ENCODE measurements at regions not wholly inside any gene's neighbourhood (a gene's known extent, or its start where the extent isn't known, plus 50 kb on each side); places are given as distances from the start of the nearest gene placed in this dataset.

DNA sequence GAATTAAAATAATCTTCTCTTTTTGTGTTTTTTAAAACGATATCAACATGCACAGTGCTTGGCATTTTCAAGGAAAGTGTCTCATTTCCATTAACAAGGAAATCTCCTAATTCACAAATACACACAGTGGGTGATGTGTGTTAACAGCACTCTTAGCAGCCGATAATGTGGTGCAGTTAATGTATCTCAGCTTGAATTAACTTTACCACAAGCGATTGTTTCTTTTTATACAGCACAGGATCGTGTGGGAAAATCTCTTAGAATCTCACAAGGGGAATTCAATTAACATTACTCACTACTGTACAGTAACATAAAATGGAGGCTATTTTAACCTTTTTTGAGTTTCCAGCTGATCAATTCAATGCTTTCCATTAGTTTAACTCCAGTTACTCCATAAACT is 1841.9 kb downstream of the STIM2 start:
- no peaks in the 10 kb centered on the region for H3K36me3 ChIP-seq
- 71% methylated on average over 4 of the region's 4 CpGs for WGBS
- H3K4me1 ChIP-seq: no peaks in the 10 kb centered on the region
- no peak for DNase-seq (ENCODE audit: extremely low spot score)
- TF ChIP-seq POLR2A (IDR thresholded peaks at IDR 0.05; ENCODE audit: low read depth) (no peak), POLR2AphosphoS5 (IDR thresholded peaks at IDR 0.05) (no peak), EP300 (IDR thresholded peaks at IDR 0.05) (no peak)
- TF ChIP-seq, protein P1, sequence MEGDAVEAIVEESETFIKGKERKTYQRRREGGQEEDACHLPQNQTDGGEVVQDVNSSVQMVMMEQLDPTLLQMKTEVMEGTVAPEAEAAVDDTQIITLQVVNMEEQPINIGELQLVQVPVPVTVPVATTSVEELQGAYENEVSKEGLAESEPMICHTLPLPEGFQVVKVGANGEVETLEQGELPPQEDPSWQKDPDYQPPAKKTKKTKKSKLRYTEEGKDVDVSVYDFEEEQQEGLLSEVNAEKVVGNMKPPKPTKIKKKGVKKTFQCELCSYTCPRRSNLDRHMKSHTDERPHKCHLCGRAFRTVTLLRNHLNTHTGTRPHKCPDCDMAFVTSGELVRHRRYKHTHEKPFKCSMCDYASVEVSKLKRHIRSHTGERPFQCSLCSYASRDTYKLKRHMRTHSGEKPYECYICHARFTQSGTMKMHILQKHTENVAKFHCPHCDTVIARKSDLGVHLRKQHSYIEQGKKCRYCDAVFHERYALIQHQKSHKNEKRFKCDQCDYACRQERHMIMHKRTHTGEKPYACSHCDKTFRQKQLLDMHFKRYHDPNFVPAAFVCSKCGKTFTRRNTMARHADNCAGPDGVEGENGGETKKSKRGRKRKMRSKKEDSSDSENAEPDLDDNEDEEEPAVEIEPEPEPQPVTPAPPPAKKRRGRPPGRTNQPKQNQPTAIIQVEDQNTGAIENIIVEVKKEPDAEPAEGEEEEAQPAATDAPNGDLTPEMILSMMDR (IDR thresholded peaks at IDR 0.05): no peak
- H3K27ac ChIP-seq (replicated peaks in 1 of 4): no peak overlapping the region
- intact Hi-C loops (cut with DNase I): no loop called here
- H3K27me3 ChIP-seq: no peaks in the 10 kb centered on the region
- no peak overlapping the region for H3K4me3 ChIP-seq
- H3K9me3 ChIP-seq: peaks cover 0 to 3% (median 2%) of the 10 kb centered on the region in 4 donors

DNA sequence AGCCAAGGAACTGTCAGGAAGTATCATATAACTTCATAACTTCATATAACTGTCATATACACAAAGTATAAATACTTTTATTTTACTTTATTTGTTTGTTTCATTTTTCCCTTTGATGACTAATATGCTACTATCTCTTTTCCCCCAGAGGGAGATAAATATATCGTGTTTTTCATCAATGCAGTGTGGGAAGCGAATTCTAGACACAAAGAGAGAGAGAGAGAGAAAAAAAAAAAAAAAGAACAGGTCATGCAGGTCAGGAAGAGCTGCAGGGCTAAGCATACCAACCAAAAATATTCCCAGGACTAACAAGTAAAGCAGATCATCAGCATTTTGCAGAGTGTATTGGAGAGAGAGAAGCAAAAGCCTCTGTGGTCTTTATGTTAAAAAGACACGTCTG is 1849.2 kb downstream of the STIM2 start:
- Histone ChIP-seq H3K27me3 (no peaks in the 10 kb centered on the region), H3K4me1 (no peaks in the 10 kb centered on the region), H3K27ac (replicated peaks in 1 of 4) (no peak overlapping the region), H3K9me3 (peaks cover 0 to 6% (median 3%) of the 10 kb centered on the region in 4 donors), H3K36me3 (no peaks in the 10 kb centered on the region), H3K4me3 (no peak overlapping the region)
- 67% methylated on average over 3 of the region's 3 CpGs for WGBS
- TF ChIP-seq, protein P1 (IDR thresholded peaks at IDR 0.05): no peak
- TF ChIP-seq EP300 (IDR thresholded peaks at IDR 0.05) (no peak), POLR2A (IDR thresholded peaks at IDR 0.05; ENCODE audit: low read depth) (no peak)
- intact Hi-C loops (cut with DNase I): no loop called here
- no peak for DNase-seq (ENCODE audit: extremely low spot score)

DNA sequence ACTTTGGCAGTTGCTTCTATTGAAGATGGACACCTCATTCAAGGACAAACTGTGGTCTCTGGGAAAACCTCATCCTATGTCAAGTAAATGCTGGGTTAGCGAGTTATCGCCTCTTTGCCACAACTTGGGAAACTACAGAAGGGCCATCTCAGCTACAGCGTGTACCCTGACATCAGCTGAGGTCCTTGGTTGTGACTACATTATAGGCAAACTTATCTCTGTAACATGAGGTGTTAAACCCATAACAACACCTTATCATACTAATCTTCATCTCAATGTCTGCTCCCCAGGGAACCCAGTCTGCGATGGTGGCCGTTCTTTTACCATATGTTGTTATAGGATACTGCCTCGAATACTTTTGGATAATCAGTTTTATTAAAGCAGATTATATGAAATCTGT is 1862.7 kb downstream of the STIM2 start:
- Histone ChIP-seq H3K36me3 (no peaks in the 10 kb centered on the region), H3K4me1 (peaks cover 0 to 8% (median 0%) of the 10 kb centered on the region in 4 donors), H3K27ac (replicated peaks in 1 of 4) (no peak overlapping the region), H3K9me3 (no peaks in the 10 kb centered on the region), H3K27me3 (no peaks in the 10 kb centered on the region), H3K4me3 (no peak overlapping the region)
- TF ChIP-seq, protein P1 (IDR thresholded peaks at IDR 0.05): no peak
- TF ChIP-seq POLR2A (IDR thresholded peaks at IDR 0.05; ENCODE audit: low read depth) (no peak), EP300 (IDR thresholded peaks at IDR 0.05) (no peak), POLR2AphosphoS5 (IDR thresholded peaks at IDR 0.05) (no peak)
- intact Hi-C loops (cut with DNase I): no loop called here
- WGBS: 71% methylated on average over 6 of the region's 6 CpGs
- no peak for DNase-seq (ENCODE audit: extremely low spot score)

DNA sequence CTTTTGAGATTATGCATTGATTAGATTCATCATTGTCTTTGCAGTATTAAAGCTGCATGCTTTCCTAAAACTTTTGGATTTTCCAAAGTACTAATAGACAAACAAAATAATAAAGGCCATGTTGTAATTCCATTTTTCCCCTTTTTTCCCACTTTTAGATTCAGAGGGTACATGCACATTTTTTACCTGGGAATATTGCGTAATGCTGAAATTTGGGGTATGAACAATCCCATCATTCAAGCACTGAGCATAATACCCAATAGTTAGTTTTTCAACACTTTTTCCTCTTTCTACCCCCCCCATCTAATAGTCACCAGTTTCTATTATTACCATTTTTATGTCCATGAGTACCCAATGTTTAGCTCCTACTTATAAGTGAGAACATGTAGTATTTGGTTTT is 1863.6 kb downstream of the STIM2 start:
- DNase-seq (ENCODE audit: extremely low spot score): no peak
- Histone ChIP-seq H3K9me3 (no peaks in the 10 kb centered on the region), H3K36me3 (no peaks in the 10 kb centered on the region), H3K4me3 (no peak overlapping the region), H3K4me1 (peaks cover 0 to 8% (median 0%) of the 10 kb centered on the region in 4 donors), H3K27me3 (no peaks in the 10 kb centered on the region), H3K27ac (replicated peaks in 1 of 4) (no peak overlapping the region)
- intact Hi-C loops (cut with DNase I): no loop called here
- WGBS: 97% methylated on average over 1 of the region's 1 CpG
- TF ChIP-seq POLR2A (IDR thresholded peaks at IDR 0.05; ENCODE audit: low read depth): no peak
- TF ChIP-seq, protein P1 (IDR thresholded peaks at IDR 0.05): no peak
- no peak for TF ChIP-seq EP300 (IDR thresholded peaks at IDR 0.05)
- TF ChIP-seq POLR2AphosphoS5 (IDR thresholded peaks at IDR 0.05): no peak

DNA sequence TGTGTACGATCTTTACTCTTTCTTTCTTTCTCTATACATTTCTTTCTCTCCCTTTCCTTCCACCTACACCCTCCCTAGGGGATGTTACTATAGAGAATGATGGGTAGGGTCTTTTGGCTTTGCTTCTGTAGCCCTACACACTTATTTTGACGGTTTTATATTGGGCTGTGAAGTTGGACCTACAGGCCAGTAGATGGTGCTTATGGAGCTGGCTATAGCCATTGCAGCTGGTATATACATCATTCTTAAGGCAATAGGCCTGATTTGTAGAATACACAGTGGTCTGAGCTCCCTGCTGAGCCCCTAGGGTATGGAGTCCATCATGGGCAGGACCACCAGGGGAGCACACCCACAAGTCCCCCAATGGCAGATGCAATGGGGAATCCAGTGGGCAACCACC is 1869.7 kb downstream of the STIM2 start:
- Histone ChIP-seq H3K36me3 (no peaks in the 10 kb centered on the region), H3K9me3 (no peaks in the 10 kb centered on the region), H3K4me1 (no peaks in the 10 kb centered on the region), H3K4me3 (no peak overlapping the region), H3K27ac (replicated peaks in 1 of 4) (no peak overlapping the region), H3K27me3 (no peaks in the 10 kb centered on the region)
- intact Hi-C loops (cut with DNase I): no loop called here
- DNase-seq (ENCODE audit: extremely low spot score): no peak
- TF ChIP-seq, protein P1 (IDR thresholded peaks at IDR 0.05): no peak
- TF ChIP-seq POLR2A (IDR thresholded peaks at IDR 0.05; ENCODE audit: low read depth) (no peak), POLR2AphosphoS5 (IDR thresholded peaks at IDR 0.05) (no peak), EP300 (IDR thresholded peaks at IDR 0.05) (no peak)
- WGBS: 85% methylated on average over 2 of the region's 2 CpGs

All from esophagus muscularis mucosa (tissue), 4 donors.